SK-N-MC (cell line): ENCODE measurements at regions not wholly inside any gene's neighbourhood (a gene's known extent, or its start where the extent isn't known, plus 50 kb on each side); places are given as distances from the start of the nearest gene placed in this dataset.

Experiments used
- EZH2 ChIP-seq: fragments of 200-600 bp; sonication (generic); IDR thresholded peaks from one replicate; pipeline ENCODE4 v1.6.1; 2017; ENCODE audit warnings: antibody characterized with exemption
- FOXP2 ChIP-seq: optimal IDR thresholded peaks from 2 replicates; pipeline ENCODE3; 2011; ENCODE audit warnings: mild to moderate bottlenecking, moderate library complexity; ENCODE audit not compliant: insufficient read depth; ENCODE audit errors: extremely low read length, control extremely low read depth
- POLR2AphosphoS5 ChIP-seq: IDR thresholded peaks from 2 replicates; pipeline ENCODE4 v1.6.1; 2012; ENCODE audit warnings: mild to moderate bottlenecking, low read depth, low read length, borderline replicate concordance

DNA sequence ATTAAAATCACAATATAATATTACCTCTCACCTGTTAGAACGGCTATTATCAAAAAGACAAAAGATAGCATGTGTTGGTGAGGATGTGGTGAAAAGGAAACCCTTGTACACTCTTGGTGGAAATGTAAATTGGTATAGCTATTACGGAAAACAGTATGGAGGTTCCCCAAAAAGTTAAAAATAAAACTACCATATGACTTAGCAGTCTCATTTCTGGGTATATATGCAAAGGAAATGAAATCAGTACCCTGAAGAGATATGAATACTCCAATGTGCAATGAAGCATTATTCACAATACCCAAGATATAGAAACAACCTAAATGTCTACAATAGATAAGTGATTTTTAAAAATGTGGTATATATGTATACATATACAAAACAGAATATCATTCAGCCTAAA lies 199.9 kb downstream of the SNX18 start:
- no peak for TF ChIP-seq EZH2
- TF ChIP-seq POLR2AphosphoS5: no peak
- TF ChIP-seq FOXP2: no peak
